MG63 (cell line): ENCODE measurements at regions not wholly inside any gene's neighbourhood (a gene's known extent, or its start where the extent isn't known, plus 50 kb on each side); places are given as distances from the start of the nearest gene placed in this dataset.

Source experiments
- DNase-seq: peaks from one replicate; pipeline ENCODE4 v3.0.0-alpha.2; 2020
- H3K27me3 ChIP-seq: fragments of 250-450 bp; sonication (Bioruptor Pico); 2 replicates; pipeline ENCODE4 v1.5.1; 2020; ENCODE audit warnings: mild to moderate bottlenecking, moderate library complexity
- H3K36me3 ChIP-seq: fragments of 250-450 bp; sonication (Bioruptor Pico); 2 replicates; pipeline ENCODE4 v1.5.1; 2020; ENCODE audit warnings: mild to moderate bottlenecking, moderate library complexity
- H3K4me3 ChIP-seq: fragments of 250-450 bp; sonication (Bioruptor Pico); 2 replicates; pipeline ENCODE4 v1.5.1; 2020; ENCODE audit warnings: mild to moderate bottlenecking, moderate library complexity
- H3K9me3 ChIP-seq: fragments of 250-450 bp; sonication (Bioruptor Pico); 2 replicates; pipeline ENCODE4 v1.5.1; 2020; ENCODE audit warnings: mild to moderate bottlenecking, moderate library complexity

DNA sequence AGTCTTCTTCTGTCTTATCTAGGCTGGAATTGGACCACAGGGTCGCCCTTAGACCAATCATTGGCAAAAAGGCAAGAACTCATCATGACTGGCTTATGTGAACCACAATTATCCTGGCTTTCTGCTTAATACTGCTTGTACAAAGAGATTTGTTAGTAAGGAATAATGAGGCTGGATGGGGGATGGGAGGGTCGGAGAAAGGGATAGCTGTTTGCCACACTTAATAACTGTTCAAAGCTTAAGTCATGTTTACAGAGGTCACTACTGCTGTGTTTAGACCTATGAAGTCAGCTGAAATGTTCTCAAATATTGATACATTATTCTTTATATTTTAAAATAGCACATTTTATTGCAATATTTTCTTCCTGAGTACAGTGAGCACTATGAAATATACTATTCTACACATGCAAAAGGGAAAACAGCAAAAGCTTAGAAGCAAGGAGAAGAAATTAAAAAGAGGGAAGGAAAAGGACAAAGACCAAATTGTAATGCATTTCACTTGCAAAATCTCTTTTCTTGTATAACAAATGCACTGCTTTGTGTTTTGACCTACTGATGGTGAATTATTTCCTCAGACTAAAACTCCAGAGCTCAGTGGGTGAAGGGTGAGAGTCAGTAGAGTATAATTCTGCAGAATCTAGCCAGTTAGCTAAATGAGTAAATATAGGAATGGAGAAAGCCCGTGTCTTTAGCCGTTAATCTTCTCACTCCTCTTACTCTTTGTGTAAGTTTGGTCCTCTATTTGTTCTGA, 404.9 kb upstream of the ZNF608 start:
- Histone ChIP-seq H3K9me3 (no peaks in the 10 kb centered on the region), H3K36me3 (no peaks in the 10 kb centered on the region), H3K4me3 (no peak overlapping the region), H3K27me3 (no peaks in the 10 kb centered on the region)
- no peak for DNase-seq

DNA sequence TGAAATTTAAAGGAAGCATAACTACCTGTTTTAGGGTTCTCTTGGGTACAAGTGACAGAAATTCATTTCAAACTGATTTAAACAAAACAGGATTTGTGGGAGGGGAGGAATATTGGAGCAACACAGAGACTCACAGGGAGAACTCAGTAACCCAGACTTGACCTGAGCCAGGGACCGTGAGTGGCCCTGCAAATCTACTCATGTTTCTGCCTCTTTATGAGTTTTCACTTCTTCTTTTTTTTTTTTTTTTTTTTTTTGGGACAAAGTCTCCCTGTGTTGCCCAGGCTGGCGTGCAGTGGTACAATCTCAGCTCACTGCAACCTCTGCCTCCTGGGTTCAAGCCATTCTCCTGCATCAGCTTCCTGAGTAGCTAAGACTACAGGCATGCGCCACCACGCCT, 405.6 kb upstream of the ZNF608 start:
- Histone ChIP-seq H3K9me3 (no peaks in the 10 kb centered on the region), H3K4me3 (no peak overlapping the region), H3K27me3 (no peaks in the 10 kb centered on the region), H3K36me3 (no peaks in the 10 kb centered on the region)
- DNase-seq: no peak

DNA sequence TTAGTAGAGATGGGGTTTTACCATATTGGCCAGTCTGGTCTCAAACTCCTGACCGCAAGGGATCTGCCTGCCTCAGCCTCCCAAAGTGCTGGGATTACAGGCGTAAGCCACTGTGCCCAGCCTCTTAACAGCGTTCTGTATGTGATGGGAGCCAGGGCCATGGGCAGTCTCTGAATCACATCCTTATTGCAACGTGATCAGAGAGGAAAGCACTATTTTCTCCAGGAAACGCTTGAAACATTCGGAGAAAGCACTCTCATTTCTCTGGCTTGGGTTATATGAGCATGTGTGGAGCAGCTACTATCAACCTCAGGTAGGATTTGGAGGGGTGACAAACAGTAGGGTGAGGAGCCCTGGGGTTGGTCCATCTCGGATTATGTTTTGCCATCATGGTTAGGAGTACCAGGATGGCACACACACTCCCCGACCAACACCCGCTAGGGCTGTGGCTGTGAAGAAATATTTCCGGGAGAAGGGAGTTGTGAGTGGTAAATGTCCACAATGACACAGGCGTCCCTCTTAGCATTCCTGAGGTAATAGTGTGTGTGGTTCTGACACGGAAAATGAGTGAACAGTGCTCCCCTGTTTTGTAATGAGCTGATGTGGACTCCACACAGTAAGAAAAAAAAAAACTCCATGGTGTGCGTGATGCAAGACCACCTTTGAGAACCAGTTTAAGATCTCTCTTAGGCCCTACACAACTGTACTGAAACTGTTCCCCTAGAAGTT, 406.2 kb upstream of the ZNF608 start:
- no peak for DNase-seq
- no peaks in the 10 kb centered on the region for H3K9me3 ChIP-seq
- no peaks in the 10 kb centered on the region for H3K27me3 ChIP-seq
- H3K4me3 ChIP-seq: no peak overlapping the region
- no peaks in the 10 kb centered on the region for H3K36me3 ChIP-seq

DNA sequence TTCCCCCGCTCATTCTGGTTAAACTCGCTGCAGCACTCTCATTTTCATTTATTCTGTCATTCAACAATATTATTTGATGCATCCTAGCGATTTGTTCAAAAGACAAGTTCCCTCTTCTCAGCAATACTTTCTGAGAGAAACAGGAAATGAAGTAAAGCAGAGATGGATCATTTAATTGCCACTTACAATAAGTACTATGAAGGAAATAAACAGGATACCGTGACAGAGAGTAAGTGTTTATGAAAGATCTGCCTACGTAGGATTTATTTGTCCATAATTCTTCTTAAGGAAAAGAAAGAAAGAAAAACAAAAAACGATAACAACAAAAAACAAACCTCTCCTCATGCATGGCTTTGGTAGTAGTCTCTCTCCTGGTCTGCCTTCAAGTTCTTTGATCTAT, 406.8 kb upstream of the ZNF608 start:
- Histone ChIP-seq H3K4me3 (no peak overlapping the region), H3K27me3 (no peaks in the 10 kb centered on the region), H3K9me3 (no peaks in the 10 kb centered on the region), H3K36me3 (no peaks in the 10 kb centered on the region)
- DNase-seq: no peak

DNA sequence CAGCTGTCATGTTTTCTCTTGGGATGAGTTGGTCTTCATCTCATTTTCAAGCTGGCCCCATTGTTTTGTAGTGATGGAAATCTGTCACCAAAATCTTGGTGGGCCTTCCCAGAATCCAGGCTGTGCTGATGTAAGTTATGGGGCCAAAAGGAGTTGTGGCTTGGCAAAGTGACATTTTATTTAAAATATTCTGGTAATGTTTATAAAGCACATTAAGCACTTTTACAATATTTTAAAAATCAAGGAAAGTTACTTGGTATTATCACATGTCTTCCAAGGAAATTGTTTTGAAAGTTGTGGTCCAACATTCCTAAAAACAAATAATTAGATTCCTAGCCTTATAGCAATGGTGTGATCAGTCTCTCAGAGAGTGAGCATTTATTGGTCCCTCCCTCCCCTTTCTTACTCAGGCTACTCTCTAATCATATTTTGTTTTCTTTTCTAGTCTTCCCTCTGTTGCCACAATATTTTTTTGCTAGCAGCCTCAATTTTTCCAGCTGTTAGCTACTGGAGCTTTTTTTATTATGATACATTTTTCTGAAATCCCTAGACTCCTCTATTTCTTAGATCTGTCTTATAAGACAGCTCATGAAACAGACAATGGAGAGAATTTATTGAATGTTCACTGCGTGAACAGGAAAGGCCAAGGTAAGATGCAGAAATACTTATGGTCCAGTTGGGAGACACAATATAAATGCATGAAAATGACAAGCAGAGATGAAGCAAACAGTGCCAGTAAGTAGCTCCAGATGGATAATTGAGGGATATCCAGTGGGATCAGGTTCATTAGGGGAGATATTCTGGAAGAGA, 408.1 kb upstream of the ZNF608 start:
- no peaks in the 10 kb centered on the region for H3K27me3 ChIP-seq
- H3K36me3 ChIP-seq: no peaks in the 10 kb centered on the region
- H3K9me3 ChIP-seq: no peaks in the 10 kb centered on the region
- no peak overlapping the region for H3K4me3 ChIP-seq
- DNase-seq: no peak

DNA sequence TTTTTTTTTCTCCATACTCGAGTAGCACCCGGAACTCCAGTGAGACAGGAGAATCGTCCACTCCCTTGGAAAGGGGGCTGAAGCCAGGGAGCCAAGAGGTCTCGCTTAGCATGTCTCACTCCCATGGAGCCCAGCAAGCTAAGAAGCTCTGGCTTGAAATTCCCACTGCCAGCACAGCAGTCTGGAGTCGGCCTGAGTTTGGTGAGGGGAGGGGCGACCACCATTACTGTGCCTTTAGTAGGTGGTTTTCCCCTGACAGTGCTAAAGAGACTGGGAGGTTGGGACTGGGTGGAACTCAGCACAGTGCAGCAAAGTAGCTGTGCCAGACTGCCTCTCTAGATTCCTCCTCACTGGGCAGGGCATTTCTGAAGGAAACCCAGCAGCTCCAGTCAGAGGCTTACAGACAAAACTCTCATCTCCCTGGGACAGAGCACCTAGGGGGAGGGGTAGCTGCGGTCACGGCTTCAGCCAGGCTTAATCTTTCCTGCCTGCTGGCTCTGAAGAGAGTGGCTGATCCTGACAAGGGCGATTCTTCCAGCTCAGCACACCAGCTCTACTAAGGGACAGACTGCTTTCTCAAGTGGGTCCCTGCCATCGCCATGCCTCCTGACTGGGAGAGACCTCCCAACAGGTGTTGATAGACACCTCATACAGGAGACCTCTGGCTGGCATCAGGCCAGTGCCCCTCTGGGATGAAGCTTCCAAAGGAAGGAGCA, 414.5 kb upstream of the ZNF608 start:
- Histone ChIP-seq H3K9me3 (peaks cover 12% of the 10 kb centered on the region; the same call in 1 of the 2 replicates), H3K27me3 (no peaks in the 10 kb centered on the region), H3K36me3 (no peaks in the 10 kb centered on the region), H3K4me3 (no peak overlapping the region)
- DNase-seq: no peak

DNA sequence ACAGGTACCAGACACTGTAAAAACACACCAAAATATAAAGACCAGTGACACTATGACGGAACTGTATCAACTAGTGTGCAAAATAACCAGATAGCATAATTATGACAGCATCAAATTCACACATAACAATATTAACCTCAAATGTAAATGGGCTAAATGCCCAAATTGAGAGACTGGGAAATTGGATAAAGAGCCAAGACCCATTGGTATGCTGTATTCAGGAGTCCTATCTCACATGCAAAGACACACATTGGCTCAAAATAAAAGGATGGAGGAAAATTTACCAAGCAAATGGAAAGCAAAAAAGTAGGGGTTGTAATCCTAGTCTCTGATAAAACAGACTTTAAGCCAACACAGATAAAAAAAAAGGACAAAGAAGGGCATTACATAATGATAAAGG, 416.3 kb upstream of the ZNF608 start:
- no peak for DNase-seq
- peaks cover 13% of the 10 kb centered on the region; the same call in 1 of the 2 replicates for H3K9me3 ChIP-seq
- H3K27me3 ChIP-seq: no peaks in the 10 kb centered on the region
- no peak overlapping the region for H3K4me3 ChIP-seq
- no peaks in the 10 kb centered on the region for H3K36me3 ChIP-seq

DNA sequence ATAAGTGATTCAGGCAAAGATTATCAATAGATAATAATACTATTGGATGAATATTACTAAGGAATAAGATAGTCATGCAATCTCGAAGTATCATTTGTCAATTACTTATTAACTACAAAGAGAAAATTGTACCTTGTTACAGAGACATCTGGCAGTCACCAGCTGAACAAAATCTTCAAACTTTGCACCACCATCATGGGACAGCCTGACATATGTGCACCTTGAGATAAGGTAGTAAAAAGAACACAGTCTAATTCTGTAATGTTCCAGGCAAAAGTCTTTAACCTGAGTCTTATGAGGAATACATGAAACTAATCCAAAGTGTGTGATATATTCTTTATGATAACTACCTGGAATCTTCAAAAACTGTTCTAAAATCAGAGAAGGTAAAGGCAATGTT, 423.0 kb upstream of the ZNF608 start:
- H3K9me3 ChIP-seq: peaks cover 3% of the 10 kb centered on the region; the same call in 1 of the 2 replicates
- no peak overlapping the region for H3K4me3 ChIP-seq

DNA sequence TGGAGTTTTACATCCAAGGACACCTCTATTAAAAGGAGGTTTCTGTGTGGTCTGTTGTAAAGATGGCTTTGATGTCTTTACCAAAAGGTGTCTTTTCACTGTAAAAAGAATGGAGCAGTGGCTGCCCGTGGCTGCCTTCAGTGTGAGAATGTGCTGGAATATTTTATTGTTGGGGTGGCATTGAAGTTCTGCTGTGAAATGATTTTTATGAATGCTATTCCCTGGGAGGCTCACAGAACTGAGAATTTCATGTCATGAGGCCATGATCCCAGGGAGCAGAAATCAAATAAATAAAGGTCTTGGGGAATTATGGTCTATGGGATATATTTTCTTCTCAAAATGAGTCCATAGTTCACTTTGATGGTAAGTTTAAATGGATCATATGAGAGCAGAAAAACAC, 425.2 kb upstream of the ZNF608 start:
- no peaks in the 10 kb centered on the region for H3K36me3 ChIP-seq
- H3K4me3 ChIP-seq: no peak overlapping the region
- H3K27me3 ChIP-seq: no peaks in the 10 kb centered on the region
- DNase-seq: no peak
- no peaks in the 10 kb centered on the region; the same call in none of the 2 replicates for H3K9me3 ChIP-seq

More for the DNA sequence above, 423.0 kb upstream of the ZNF608 start:
- Histone ChIP-seq H3K27me3 (no peaks in the 10 kb centered on the region), H3K36me3 (no peaks in the 10 kb centered on the region)
- DNase-seq: no peak

DNA sequence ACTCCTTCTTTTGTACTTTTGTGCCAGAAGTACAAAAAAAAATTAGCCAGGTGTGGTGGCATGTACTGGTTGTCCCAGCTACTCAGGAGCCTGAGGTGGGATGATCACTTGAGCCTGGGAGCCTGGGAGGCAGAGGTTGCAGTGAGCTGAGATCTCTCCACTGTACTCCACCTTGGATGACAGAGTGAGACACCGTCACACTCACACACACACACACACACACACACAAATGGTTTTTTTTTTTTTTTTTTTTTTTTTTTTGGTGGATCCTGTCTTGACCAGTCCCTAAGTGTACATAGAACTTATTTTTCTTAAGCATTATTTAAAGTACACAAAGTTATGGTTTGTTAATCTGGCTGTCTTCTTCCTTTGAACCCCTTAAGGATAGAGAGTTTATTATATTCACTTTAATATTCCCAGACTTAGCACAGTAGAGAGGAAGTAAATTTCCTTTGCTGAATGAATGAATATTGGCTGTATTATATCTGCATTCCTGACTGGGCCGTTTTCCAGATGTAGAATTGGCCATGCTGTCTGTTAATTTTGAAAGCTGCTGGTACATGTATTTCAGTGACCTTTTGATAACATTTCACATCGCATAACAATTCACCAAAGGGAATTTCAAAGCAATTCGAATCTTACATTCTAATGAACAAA, 429.0 kb upstream of the ZNF608 start:
- Histone ChIP-seq H3K27me3 (no peaks in the 10 kb centered on the region), H3K4me3 (no peak overlapping the region), H3K36me3 (no peaks in the 10 kb centered on the region), H3K9me3 (no peaks in the 10 kb centered on the region; the same call in 1 of the 2 replicates)
- no peak for DNase-seq

DNA sequence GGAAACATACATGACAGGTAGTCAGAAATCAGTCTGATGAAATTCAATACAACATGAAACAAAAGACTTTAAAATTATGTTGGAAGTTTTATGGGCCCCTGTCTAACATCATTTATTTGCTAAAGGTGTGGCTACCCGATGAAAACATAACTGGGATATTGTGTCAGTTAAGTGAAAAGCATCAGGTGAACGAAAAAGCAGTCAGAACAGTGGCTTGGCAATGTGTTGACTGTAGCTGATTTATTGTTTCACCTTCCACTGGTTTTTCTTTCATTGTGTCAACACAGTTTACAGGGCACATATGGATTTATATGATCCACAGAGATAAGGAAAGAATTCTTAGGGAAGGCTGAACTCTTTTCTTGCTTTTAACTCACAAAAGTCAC, 429.6 kb upstream of the ZNF608 start:
- Histone ChIP-seq H3K4me3 (no peak overlapping the region), H3K36me3 (no peaks in the 10 kb centered on the region), H3K9me3 (no peaks in the 10 kb centered on the region; the same call in 1 of the 2 replicates), H3K27me3 (no peaks in the 10 kb centered on the region)
- no peak for DNase-seq

DNA sequence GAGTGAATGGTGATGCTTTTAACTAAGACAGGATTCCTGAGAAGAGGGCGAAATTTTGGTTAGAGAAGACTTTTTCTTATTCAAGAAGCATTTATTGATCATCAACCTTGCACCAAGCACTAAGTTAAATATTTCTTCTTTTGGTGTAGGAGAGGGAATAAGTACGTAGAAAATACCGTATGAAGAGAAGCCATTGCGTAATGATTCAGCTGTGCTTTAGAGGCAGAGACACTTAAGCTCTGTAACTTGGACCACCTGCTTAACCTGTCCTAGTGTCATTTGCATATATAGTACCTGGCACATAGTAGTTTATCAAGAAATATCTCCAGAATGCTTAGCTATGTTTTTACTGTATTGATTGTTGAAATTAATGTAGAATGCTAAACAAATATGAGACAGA, 430.9 kb upstream of the ZNF608 start:
- no peak for DNase-seq
- no peaks in the 10 kb centered on the region for H3K36me3 ChIP-seq
- no peak overlapping the region for H3K4me3 ChIP-seq
- H3K27me3 ChIP-seq: no peaks in the 10 kb centered on the region
- no peaks in the 10 kb centered on the region; the same call in 1 of the 2 replicates for H3K9me3 ChIP-seq

DNA sequence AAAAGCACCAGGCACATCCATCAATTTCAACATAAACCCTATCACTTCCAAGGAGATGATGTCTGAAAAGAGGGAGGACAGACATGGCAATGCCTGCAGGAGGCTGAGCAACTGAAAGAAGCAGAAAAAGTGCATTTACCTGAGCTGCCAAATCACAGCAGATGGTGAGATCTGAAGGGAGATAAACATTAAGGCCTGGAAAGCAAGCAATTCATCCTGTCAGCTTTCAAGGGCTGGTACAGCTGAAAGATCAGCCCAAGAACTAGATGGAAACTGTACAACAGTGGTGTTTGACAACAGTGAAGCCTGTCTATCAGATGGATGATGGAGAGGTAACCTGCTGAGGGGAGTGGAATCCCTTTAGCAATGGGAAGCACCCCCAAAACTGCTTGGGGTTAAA, 433.2 kb upstream of the ZNF608 start:
- no peak overlapping the region for H3K4me3 ChIP-seq
- H3K27me3 ChIP-seq: no peaks in the 10 kb centered on the region
- DNase-seq: no peak
- H3K9me3 ChIP-seq: no peaks in the 10 kb centered on the region; the same call in 1 of the 2 replicates
- H3K36me3 ChIP-seq: no peaks in the 10 kb centered on the region

DNA sequence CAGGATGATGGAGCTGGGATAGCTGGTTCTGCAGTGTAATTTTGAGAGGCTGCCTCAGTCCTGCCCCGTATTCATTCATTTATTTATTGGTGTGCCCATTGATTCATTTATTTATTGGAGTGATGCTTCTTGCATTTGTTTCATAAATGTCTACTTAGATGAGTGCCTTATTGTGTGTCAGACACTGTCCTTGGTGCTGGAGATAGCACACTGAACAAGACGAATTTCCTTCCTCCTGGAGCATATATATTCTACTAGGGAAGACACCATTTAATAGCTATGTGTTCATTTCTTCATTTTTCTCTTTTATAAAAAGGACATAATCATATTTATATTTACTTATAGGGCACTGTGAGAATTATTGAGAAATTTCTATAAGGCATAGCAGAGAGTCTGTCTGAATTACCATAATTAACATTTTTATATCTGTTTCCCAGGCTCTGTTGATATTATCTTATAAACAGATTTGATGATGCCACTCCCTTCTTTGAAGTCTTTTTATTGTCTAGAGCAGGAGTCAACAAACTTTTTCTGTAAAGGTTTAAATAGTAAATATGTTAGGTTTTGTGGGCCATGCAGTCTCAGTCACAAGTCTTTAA, 433.9 kb upstream of the ZNF608 start:
- no peak overlapping the region for H3K4me3 ChIP-seq
- no peak for DNase-seq

DNA sequence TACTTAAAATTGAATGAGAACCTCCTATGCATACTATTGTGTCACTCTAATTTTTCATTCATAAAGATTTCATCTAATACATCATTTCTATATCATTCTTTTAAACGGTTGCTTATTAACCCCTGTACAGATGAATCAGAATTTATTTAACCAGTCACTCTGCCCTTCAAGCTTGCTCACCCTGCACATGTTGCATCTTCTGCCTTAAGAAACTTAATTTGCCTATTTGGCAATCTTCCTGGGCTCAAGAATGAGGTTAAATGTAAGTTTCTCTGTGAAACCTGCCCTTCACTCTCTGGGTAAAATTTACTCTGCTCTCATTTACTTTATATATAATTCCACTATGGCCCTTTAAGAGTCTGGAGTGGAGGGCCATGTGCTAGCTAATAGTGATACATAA, 434.7 kb upstream of the ZNF608 start:
- no peaks in the 10 kb centered on the region for H3K36me3 ChIP-seq
- DNase-seq: no peak

More for the DNA sequence above, 433.9 kb upstream of the ZNF608 start:
- Histone ChIP-seq H3K36me3 (no peaks in the 10 kb centered on the region), H3K9me3 (no peaks in the 10 kb centered on the region; the same call in 1 of the 2 replicates), H3K27me3 (no peaks in the 10 kb centered on the region)

DNA sequence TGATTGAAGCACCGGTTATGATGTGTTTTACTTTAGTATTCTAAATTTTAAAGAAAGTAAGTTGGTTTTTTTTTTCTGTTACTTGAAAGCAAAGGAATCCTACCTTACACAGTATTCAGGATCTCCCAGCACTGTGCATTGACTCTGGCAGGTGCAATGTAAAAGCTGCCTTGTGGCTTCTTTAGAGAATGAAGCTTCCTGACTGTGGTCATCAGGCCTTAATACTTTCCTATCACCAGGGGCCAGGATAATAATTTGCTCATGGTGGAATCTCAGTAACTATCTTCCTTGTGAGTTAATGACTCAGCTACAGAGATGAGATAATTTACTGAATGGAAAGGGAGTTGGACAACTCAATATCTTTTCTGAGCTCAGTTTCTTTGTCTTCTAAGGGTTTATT, 435.5 kb upstream of the ZNF608 start:
- Histone ChIP-seq H3K27me3 (no peaks in the 10 kb centered on the region), H3K36me3 (no peaks in the 10 kb centered on the region), H3K4me3 (no peak overlapping the region), H3K9me3 (no peaks in the 10 kb centered on the region)
- no peak for DNase-seq

More for the DNA sequence above, 434.7 kb upstream of the ZNF608 start:
- Histone ChIP-seq H3K4me3 (no peak overlapping the region), H3K9me3 (no peaks in the 10 kb centered on the region; the same call in 1 of the 2 replicates), H3K27me3 (no peaks in the 10 kb centered on the region)
